H1 (cell line): ENCODE measurements at regions not wholly inside any gene's neighbourhood (a gene's known extent, or its start where the extent isn't known, plus 50 kb on each side); places are given as distances from the start of the nearest gene placed in this dataset.

Source experiments
- CTCF ChIA-PET: fragments of 300-600 bp; sonication (Branson Sonifier 250); formaldehyde crosslinking; loops from one replicate; lab custom pipeline; 2021; ENCODE audit not compliant: partially characterized antibody; lab: Charles Lee
- POLR2A ChIA-PET: fragments of 300-600 bp; sonication (Branson Sonifier 250); formaldehyde crosslinking; loops from one replicate; lab custom pipeline; 2021; ENCODE audit warnings: inconsistent platforms; ENCODE audit not compliant: partially characterized antibody; lab: Charles Lee
- DNase-seq, 2 experiments: peaks; one replicate each; pipeline versions ENCODE4 v3.0.0 to v3.0.0-alpha.2; 2010 to 2022; ENCODE audit warnings: low spot score in 2 of 2, low read depth in 1 of 2, mixed read lengths in 1 of 2
- FAIRE-seq: peaks from 2 replicates; lab custom pipeline; 2011; peaks lifted over from hg19 to GRCh38; lab: Jason Lieb, UNC
- H2AFZ ChIP-seq: 2 replicates; pipeline ENCODE4 v1.8.1; 2012; ENCODE audit warnings: low read length, inconsistent platforms
- H2AK5ac ChIP-seq: 2 replicates; pipeline ENCODE4 v1.6.1; 2013; ENCODE audit warnings: low read depth, low read length
- H2BK120ac ChIP-seq: replicated peaks from 2 replicates; pipeline ENCODE3; 2013; ENCODE audit warnings: low read depth, low read length, inconsistent platforms
- H2BK12ac ChIP-seq: 2 replicates; pipeline ENCODE4 v1.6.1; 2013; ENCODE audit warnings: low read depth, low read length
- H2BK15ac ChIP-seq: 2 replicates; pipeline ENCODE4 v1.6.1; 2013; ENCODE audit warnings: low read length
- H2BK20ac ChIP-seq: 2 replicates; pipeline ENCODE4 v1.6.1; 2013; ENCODE audit warnings: low read length
- H2BK5ac ChIP-seq: 2 replicates; pipeline ENCODE4 v1.6.1; 2013; ENCODE audit warnings: low read depth, low read length
- H3K14ac ChIP-seq: 2 replicates; pipeline ENCODE4 v1.6.1; 2013; ENCODE audit warnings: inconsistent platforms; ENCODE audit not compliant: insufficient read length
- H3K18ac ChIP-seq: 2 replicates; pipeline ENCODE4 v1.6.1; 2013; ENCODE audit warnings: low read length; ENCODE audit errors: extremely low read depth
- H3K23ac ChIP-seq: 2 replicates; pipeline ENCODE4 v1.6.1; 2013; ENCODE audit warnings: inconsistent platforms; ENCODE audit not compliant: insufficient read length
- H3K23me2 ChIP-seq: 2 replicates; pipeline ENCODE4 v1.6.1; 2013; ENCODE audit warnings: low read depth, low read length
- H3K27ac ChIP-seq: 2 replicates; pipeline ENCODE4 v1.6.1; 2011; ENCODE audit warnings: low read depth, low read length, inconsistent platforms
- H3K27me3 ChIP-seq, 4 experiments: replicated peaks in 1 of 4; 1 replicate in 1 of 4; 2 replicates in 3 of 4; pipeline versions ENCODE4 v1.6.1 to v1.8.1; 2011 to 2013; ENCODE audit warnings: low read length in 3 of 4, mild to moderate bottlenecking in 3 of 4, inconsistent platforms in 2 of 4, mixed read lengths in 2 of 4, moderate library complexity in 1 of 4; ENCODE audit not compliant: control insufficient read depth in 3 of 4, insufficient read depth in 3 of 4; ENCODE audit errors: extremely low read depth in 1 of 4
- H3K36me3 ChIP-seq, 4 experiments: 2 replicates each; pipeline versions ENCODE4 v1.6.1 to v1.8.1; 2011 to 2013; ENCODE audit warnings: mild to moderate bottlenecking in 4 of 4, low read length in 3 of 4, moderate library complexity in 2 of 4, control low read depth in 1 of 4, inconsistent platforms in 1 of 4; ENCODE audit not compliant: insufficient read depth in 4 of 4, control insufficient read depth in 2 of 4
- H3K4ac ChIP-seq: replicated peaks from 2 replicates; pipeline ENCODE3; 2013; ENCODE audit warnings: low read length, low read depth, mixed read lengths, inconsistent platforms; ENCODE audit not compliant: insufficient read length
- H3K4me1 ChIP-seq, 4 experiments: replicated peaks in 1 of 4; 1 replicate in 1 of 4; 2 replicates in 3 of 4; pipeline versions ENCODE4 v1.6.1 to v1.8.1; 2011 to 2013; ENCODE audit warnings: low read length in 3 of 4, inconsistent platforms in 2 of 4, mixed read lengths in 1 of 4; ENCODE audit not compliant: insufficient read depth in 4 of 4, control insufficient read depth in 3 of 4
- H3K4me2 ChIP-seq, 2 experiments: 2 replicates each; pipeline versions ENCODE4 v1.6.1 to v1.8.1; 2011 to 2013; ENCODE audit warnings: low read depth in 2 of 2, low read length in 2 of 2, control low read depth in 1 of 2, inconsistent platforms in 1 of 2, mild to moderate bottlenecking in 1 of 2; ENCODE audit not compliant: insufficient read depth in 1 of 2
- H3K4me3 ChIP-seq, 4 experiments: fragments of 200-600, 300-600 bp in 1 of 4; sonication (generic), shearing (Covaris generic), sonication (Bioruptor Twin) in 1 of 4; 2 replicates each; pipeline versions ENCODE4 v1.5.1 to v1.8.1; 2011 to 2016; ENCODE audit warnings: low read length in 4 of 4, low read depth in 3 of 4, control low read depth in 2 of 4, inconsistent platforms in 2 of 4, mild to moderate bottlenecking in 2 of 4, mixed read lengths in 1 of 4, moderate library complexity in 1 of 4; ENCODE audit not compliant: insufficient read depth in 2 of 4; ENCODE audit errors: extremely low read depth in 1 of 4
- H3K56ac ChIP-seq: replicated peaks from 2 replicates; pipeline ENCODE3; 2013; ENCODE audit warnings: low read depth, mild to moderate bottlenecking, mixed read lengths, low read length, inconsistent platforms; ENCODE audit not compliant: insufficient read length
- H3K79me1 ChIP-seq: 2 replicates; pipeline ENCODE4 v1.6.1; 2013; ENCODE audit warnings: low read depth, low read length, control low read depth
- H3K79me2 ChIP-seq, 2 experiments: 2 replicates each; pipeline versions ENCODE4 v1.6.1 to v1.8.1; 2012 to 2013; ENCODE audit warnings: low read length in 2 of 2, mild to moderate bottlenecking in 2 of 2, inconsistent platforms in 1 of 2; ENCODE audit not compliant: insufficient read depth in 2 of 2, control insufficient read depth in 1 of 2
- H3K9ac ChIP-seq, 4 experiments: replicated peaks in 1 of 4; 1 replicate in 1 of 4; 2 replicates in 3 of 4; pipeline versions ENCODE4 v1.6.1 to v1.8.1; 2011 to 2013; ENCODE audit warnings: low read depth in 3 of 4, low read length in 3 of 4, control low read depth in 2 of 4, mild to moderate bottlenecking in 2 of 4, moderate library complexity in 2 of 4, inconsistent platforms in 1 of 4; ENCODE audit errors: extremely low read depth in 1 of 4
- H3K9me3 ChIP-seq, 2 experiments: 2 replicates each; pipeline versions ENCODE4 v1.6.1 to v1.8.1; 2012 to 2013; ENCODE audit warnings: mild to moderate bottlenecking in 2 of 2, moderate library complexity in 2 of 2, control low read depth in 1 of 2, inconsistent platforms in 1 of 2, low read depth in 1 of 2, low read length in 1 of 2, mixed read lengths in 1 of 2; ENCODE audit not compliant: insufficient read depth in 2 of 2
- H4K20me1 ChIP-seq, 2 experiments: replicated peaks in 1 of 2; 2 replicates each; pipeline versions ENCODE3 to v1.8.1; 2011 to 2013; ENCODE audit warnings: inconsistent platforms in 2 of 2, low read length in 2 of 2, mild to moderate bottlenecking in 1 of 2; ENCODE audit not compliant: insufficient read depth in 2 of 2, control insufficient read depth in 1 of 2
- H4K5ac ChIP-seq: 2 replicates; pipeline ENCODE4 v1.6.1; 2013; ENCODE audit warnings: low read length, low read depth, mixed read lengths, inconsistent platforms; ENCODE audit not compliant: insufficient read length
- H4K8ac ChIP-seq: 2 replicates; pipeline ENCODE4 v1.8.0; 2013; ENCODE audit warnings: mild to moderate bottlenecking, moderate library complexity, low read length, inconsistent platforms; ENCODE audit not compliant: insufficient read depth; ENCODE audit errors: extremely low read depth
- H4K91ac ChIP-seq: replicated peaks from 2 replicates; pipeline ENCODE3; 2013; ENCODE audit warnings: low read length, mixed read lengths, inconsistent platforms; ENCODE audit not compliant: insufficient read length
- ATF3 ChIP-seq: IDR thresholded peaks from 2 replicates; pipeline ENCODE4 v1.6.1; 2011; ENCODE audit warnings: low read depth, mild to moderate bottlenecking, low read length; ENCODE audit not compliant: insufficient read depth
- EGR1 ChIP-seq: IDR thresholded peaks from 2 replicates; pipeline ENCODE4 v1.6.1; 2011; ENCODE audit warnings: low read depth, low read length, borderline replicate concordance
- RBBP5 ChIP-seq: IDR thresholded peaks from 2 replicates; pipeline ENCODE4 v1.7.1; 2012; ENCODE audit warnings: low read depth, mild to moderate bottlenecking, inconsistent platforms, low read length, moderate library complexity, borderline replicate concordance
- RXRA ChIP-seq: IDR thresholded peaks from 2 replicates; pipeline ENCODE4 v1.6.1; 2011; ENCODE audit warnings: low read depth, mild to moderate bottlenecking, low read length, moderate library complexity; ENCODE audit not compliant: insufficient read depth
- SP1 ChIP-seq: IDR thresholded peaks from 2 replicates; pipeline ENCODE4 v1.6.1; 2011; ENCODE audit warnings: low read depth, low read length
- YY1 ChIP-seq: IDR thresholded peaks from 2 replicates; pipeline ENCODE4 v1.6.1; 2011; ENCODE audit warnings: low read depth, mild to moderate bottlenecking, low read length
- WGBS, 2 experiments: shearing (Covaris generic) in 1 of 2; methylation state at CpG; one replicate each; pipeline versions ENCODE4 v1.1.6 to v1.1.7; 2013 to 2015; ENCODE audit warnings: low lambda C conversion rate in 2 of 2, mixed read lengths in 2 of 2, inconsistent platforms in 1 of 2, low coverage in 1 of 2, missing lambda C conversion rate in 1 of 2; ENCODE audit not compliant: insufficient replicate concordance in 2 of 2, insufficient coverage in 1 of 2, insufficient read length in 1 of 2; ENCODE audit errors: extremely low coverage in 1 of 2, missing lambda C conversion rate in 1 of 2; 5-methylcytosine and 5-hydroxymethylcytosine counted together

GRCh38 chr5:165266939-165267338 is 1761.5 kb downstream of the MAT2B start:
- no peak for TF ChIP-seq RBBP5
- no peak for TF ChIP-seq RXRA
- TF ChIP-seq ATF3: no peak
- no peak for TF ChIP-seq SP1
- no peak for TF ChIP-seq YY1
- TF ChIP-seq EGR1: no peak
- Histone ChIP-seq H2AFZ (no peak overlapping the region), H2BK120ac (no peak overlapping the region), H3K79me1 (no peaks in the 10 kb centered on the region), H3K4me2 (no peak overlapping the region), H4K91ac (no peak overlapping the region), H3K4me1 (no peaks in the 10 kb centered on the region), H4K8ac (no peak overlapping the region), H4K5ac (no peak overlapping the region), H3K36me3 (no peaks in the 10 kb centered on the region), H2BK12ac (no peak overlapping the region), H3K23ac (no peak overlapping the region), H3K4ac (no peak overlapping the region), H3K56ac (no peak overlapping the region), H2AK5ac (no peak overlapping the region), H3K9me3 (no peaks in the 10 kb centered on the region), H3K27ac (no peak overlapping the region), H3K9ac (no peak overlapping the region), H3K4me3 (no peak overlapping the region), H4K20me1 (no peaks in the 10 kb centered on the region), H3K18ac (no peak overlapping the region), H3K79me2 (no peaks in the 10 kb centered on the region), H2BK15ac (no peak overlapping the region), H2BK5ac (no peak overlapping the region), H2BK20ac (no peak overlapping the region), H3K23me2 (no peaks in the 10 kb centered on the region), H3K27me3 (no peaks in the 10 kb centered on the region), H3K14ac (no peak overlapping the region)
- FAIRE-seq (no peak), DNase-seq (no peak)
- 97% methylated on average over 4 of the region's 4 CpGs; no CpG with 5 or more reads in 1 of the 2 experiments for WGBS, 2 experiments
- ChIA-PET CTCF (interaction anchor here (0.7 kb wide), 1 partner anchor 107 kb away, joined by 3 read pairs; no protein-coding TSS in a partner anchor), POLR2A (no interaction called here)
